WTC11 (cell line): ENCODE measurements at regions not wholly inside any gene's neighbourhood (a gene's known extent, or its start where the extent isn't known, plus 50 kb on each side); places are given as distances from the start of the nearest gene placed in this dataset.
"Not testable (repeated sequence)": the region's sequence is repeated elsewhere in the genome, so short reads cannot be mapped to it uniquely, and the experiment has no call there.

Source experiments
- ATAC-seq: fragments of 200-7000 bp; cut with Tn5 transposase; 2 replicates; pipeline ENCODE4 v1.10.0; 2021; ENCODE audit warnings: mild to moderate bottlenecking, moderate library complexity
- CTCF ChIA-PET: fragments of 300-600 bp; sonication (Branson Sonifier 250); formaldehyde crosslinking; loops from one replicate; lab custom pipeline; 2021; ENCODE audit warnings: antibody characterized with exemption; lab: Charles Lee
- POLR2A ChIA-PET: fragments of 350-600 bp; sonication (Branson Sonifier 250); formaldehyde crosslinking; loops from one replicate; lab custom pipeline; 2021; ENCODE audit warnings: antibody characterized with exemption; lab: Charles Lee
- DNase-seq: peaks from one replicate; pipeline ENCODE4 v3.0.0; 2021; ENCODE audit warnings: low spot score
- H3K27ac Mint-ChIP-seq: 2 replicates; pipeline ENCODE4 v1.8.0; 2021; ENCODE audit warnings: mixed read lengths
- H3K27me3 Mint-ChIP-seq: 2 replicates; pipeline ENCODE4 v1.8.0; 2021; ENCODE audit warnings: low read depth, mild to moderate bottlenecking, moderate library complexity, mixed read lengths
- H3K36me3 Mint-ChIP-seq: 2 replicates; pipeline ENCODE4 v1.8.0; 2021; ENCODE audit warnings: mixed read lengths
- H3K4me1 Mint-ChIP-seq: 2 replicates; pipeline ENCODE4 v1.8.0; 2022; ENCODE audit warnings: mixed read lengths
- H3K4me3 Mint-ChIP-seq: 2 replicates; pipeline ENCODE4 v1.8.0; 2021; ENCODE audit warnings: mild to moderate bottlenecking, moderate library complexity, mixed read lengths
- H3K9me3 Mint-ChIP-seq: 2 replicates; pipeline ENCODE4 v1.8.0; 2021; ENCODE audit warnings: mixed read lengths
- CBFB ChIP-seq: sonication (generic); formaldehyde crosslinking; IDR thresholded peaks from 2 replicates; pipeline ENCODE4 v1.8.1; 2022; ENCODE audit warnings: mild to moderate bottlenecking, low read depth, missing genetic modification reagents
- CREB1 ChIP-seq: sonication (generic); formaldehyde crosslinking; IDR thresholded peaks from 2 replicates; pipeline ENCODE4 v1.8.0; 2023; ENCODE audit warnings: mild to moderate bottlenecking, missing genetic modification reagents
- ELF4 ChIP-seq: sonication (generic); formaldehyde crosslinking; IDR thresholded peaks from 2 replicates; pipeline ENCODE4 v1.8.1; 2022; ENCODE audit warnings: low read depth, mild to moderate bottlenecking, moderate library complexity, missing genetic modification reagents
- ESRRA ChIP-seq: sonication (generic); formaldehyde crosslinking; IDR thresholded peaks from 2 replicates; pipeline ENCODE4 v1.8.1; 2022; ENCODE audit warnings: mild to moderate bottlenecking, missing genetic modification reagents, borderline replicate concordance
- FOXJ3 ChIP-seq: sonication (generic); formaldehyde crosslinking; IDR thresholded peaks from 2 replicates; pipeline ENCODE4 v1.9.0; 2021; ENCODE audit warnings: missing genetic modification reagents, mild to moderate bottlenecking, borderline replicate concordance
- GTF2I ChIP-seq: fragments of 250-450 bp; sonication (Bioruptor Pico); conservative IDR thresholded peaks from 2 replicates; pipeline ENCODE4 v1.4.0; 2021; ENCODE audit warnings: mild to moderate bottlenecking
- NFE2L1 ChIP-seq: sonication (generic); formaldehyde crosslinking; IDR thresholded peaks from 2 replicates; pipeline ENCODE4 v1.8.1; 2023; ENCODE audit warnings: missing genetic modification reagents
- NFYB ChIP-seq: sonication (generic); formaldehyde crosslinking; conservative IDR thresholded peaks from 2 replicates; pipeline ENCODE4 v1.8.0; 2022; ENCODE audit warnings: low read depth, missing genetic modification reagents
- NR2C2 ChIP-seq: sonication (generic); formaldehyde crosslinking; IDR thresholded peaks from 2 replicates; pipeline ENCODE4 v1.8.0; 2022; ENCODE audit warnings: mild to moderate bottlenecking, missing genetic modification reagents
- SMAD3 ChIP-seq: sonication (generic); formaldehyde crosslinking; IDR thresholded peaks from 2 replicates; pipeline ENCODE4 v1.8.0; 2022; ENCODE audit warnings: missing genetic modification reagents, mild to moderate bottlenecking, borderline replicate concordance
- ZNF121 ChIP-seq: sonication (generic); formaldehyde crosslinking; IDR thresholded peaks from 2 replicates; pipeline ENCODE4 v1.8.0; 2023; ENCODE audit warnings: missing genetic modification reagents
- ZNF671 ChIP-seq: fragments of 250-450 bp; sonication (Bioruptor Pico); IDR thresholded peaks from 2 replicates; pipeline ENCODE4 v1.8.0; 2021; ENCODE audit warnings: mild to moderate bottlenecking
- TF ChIP-seq, protein P1 (sequence below): sonication (generic); formaldehyde crosslinking; conservative IDR thresholded peaks from 2 replicates; pipeline ENCODE4 v1.8.1; 2022; ENCODE audit warnings: mild to moderate bottlenecking, missing genetic modification reagents
- TF ChIP-seq, protein P2 (sequence below): sonication (generic); formaldehyde crosslinking; IDR thresholded peaks from 2 replicates; pipeline ENCODE4 v1.8.1; 2023; ENCODE audit warnings: mild to moderate bottlenecking, moderate library complexity, missing genetic modification reagents
- TF ChIP-seq, protein P3 (sequence below): fragments of 200-600 bp; IDR thresholded peaks from 2 replicates; pipeline ENCODE4 v1.8.0; 2022; ENCODE audit warnings: antibody characterized with exemption
- TF ChIP-seq, protein P4 (sequence below): fragments of 250-450 bp; sonication (Bioruptor Pico); IDR thresholded peaks from 2 replicates; pipeline ENCODE4 v2.1.2; 2022; ENCODE audit warnings: mild to moderate bottlenecking, moderate library complexity
- TF ChIP-seq, protein P5 (sequence below): sonication (generic); formaldehyde crosslinking; IDR thresholded peaks from 2 replicates; pipeline ENCODE4 v1.8.1; 2022; ENCODE audit warnings: mild to moderate bottlenecking, missing genetic modification reagents, moderate library complexity, borderline replicate concordance
- TF ChIP-seq, protein P6 (sequence below): fragments of 250-450 bp; sonication (Bioruptor Pico); IDR thresholded peaks from 2 replicates; pipeline ENCODE4 v1.8.0; 2021; ENCODE audit warnings: mild to moderate bottlenecking
- TF ChIP-seq, protein P7 (sequence below): sonication (generic); formaldehyde crosslinking; IDR thresholded peaks from 2 replicates; pipeline ENCODE4 v1.8.1; 2022; ENCODE audit warnings: missing genetic modification reagents, borderline replicate concordance

DNA sequence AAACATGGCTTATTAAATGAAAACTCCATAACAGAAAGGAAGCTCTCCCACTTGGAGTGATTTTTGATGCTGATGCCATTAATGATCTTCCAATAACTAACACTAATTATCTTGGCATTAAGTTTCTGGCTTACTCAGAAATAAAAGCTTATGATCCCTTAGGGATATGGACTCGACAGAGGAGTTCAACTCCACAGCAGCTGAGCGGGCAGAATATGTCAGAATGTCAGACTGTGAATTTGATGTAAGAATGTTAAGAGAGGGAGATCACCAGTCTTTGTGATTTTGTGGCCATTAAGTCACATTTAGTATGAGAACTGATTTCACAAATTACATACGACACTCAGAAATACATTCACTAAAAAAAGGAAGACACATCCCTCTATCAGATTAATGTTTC, 2244.0 kb downstream of the ARAP2 start:
- peaks cover 11% of the 10 kb centered on the region for H3K9me3 Mint-ChIP-seq
- H3K4me1 Mint-ChIP-seq, result peaks cover 37% of the 10 kb centered on the region
- no peak for TF ChIP-seq ELF4
- TF ChIP-seq, protein P1, sequence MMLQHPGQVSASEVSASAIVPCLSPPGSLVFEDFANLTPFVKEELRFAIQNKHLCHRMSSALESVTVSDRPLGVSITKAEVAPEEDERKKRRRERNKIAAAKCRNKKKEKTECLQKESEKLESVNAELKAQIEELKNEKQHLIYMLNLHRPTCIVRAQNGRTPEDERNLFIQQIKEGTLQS, result no peak
- no peak for TF ChIP-seq GTF2I
- TF ChIP-seq NFE2L1 (CRISPR knock-in tag), result no peak
- TF ChIP-seq, protein P2, sequence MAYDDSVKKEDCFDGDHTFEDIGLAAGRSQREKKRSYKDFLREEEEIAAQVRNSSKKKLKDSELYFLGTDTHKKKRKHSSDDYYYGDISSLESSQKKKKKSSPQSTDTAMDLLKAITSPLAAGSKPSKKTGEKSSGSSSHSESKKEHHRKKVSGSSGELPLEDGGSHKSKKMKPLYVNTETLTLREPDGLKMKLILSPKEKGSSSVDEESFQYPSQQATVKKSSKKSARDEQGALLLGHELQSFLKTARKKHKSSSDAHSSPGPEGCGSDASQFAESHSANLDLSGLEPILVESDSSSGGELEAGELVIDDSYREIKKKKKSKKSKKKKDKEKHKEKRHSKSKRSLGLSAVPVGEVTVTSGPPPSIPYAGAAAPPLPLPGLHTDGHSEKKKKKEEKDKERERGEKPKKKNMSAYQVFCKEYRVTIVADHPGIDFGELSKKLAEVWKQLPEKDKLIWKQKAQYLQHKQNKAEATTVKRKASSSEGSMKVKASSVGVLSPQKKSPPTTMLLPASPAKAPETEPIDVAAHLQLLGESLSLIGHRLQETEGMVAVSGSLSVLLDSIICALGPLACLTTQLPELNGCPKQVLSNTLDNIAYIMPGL, result no peak
- TF ChIP-seq, protein P3, sequence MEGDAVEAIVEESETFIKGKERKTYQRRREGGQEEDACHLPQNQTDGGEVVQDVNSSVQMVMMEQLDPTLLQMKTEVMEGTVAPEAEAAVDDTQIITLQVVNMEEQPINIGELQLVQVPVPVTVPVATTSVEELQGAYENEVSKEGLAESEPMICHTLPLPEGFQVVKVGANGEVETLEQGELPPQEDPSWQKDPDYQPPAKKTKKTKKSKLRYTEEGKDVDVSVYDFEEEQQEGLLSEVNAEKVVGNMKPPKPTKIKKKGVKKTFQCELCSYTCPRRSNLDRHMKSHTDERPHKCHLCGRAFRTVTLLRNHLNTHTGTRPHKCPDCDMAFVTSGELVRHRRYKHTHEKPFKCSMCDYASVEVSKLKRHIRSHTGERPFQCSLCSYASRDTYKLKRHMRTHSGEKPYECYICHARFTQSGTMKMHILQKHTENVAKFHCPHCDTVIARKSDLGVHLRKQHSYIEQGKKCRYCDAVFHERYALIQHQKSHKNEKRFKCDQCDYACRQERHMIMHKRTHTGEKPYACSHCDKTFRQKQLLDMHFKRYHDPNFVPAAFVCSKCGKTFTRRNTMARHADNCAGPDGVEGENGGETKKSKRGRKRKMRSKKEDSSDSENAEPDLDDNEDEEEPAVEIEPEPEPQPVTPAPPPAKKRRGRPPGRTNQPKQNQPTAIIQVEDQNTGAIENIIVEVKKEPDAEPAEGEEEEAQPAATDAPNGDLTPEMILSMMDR, result no peak
- TF ChIP-seq, protein P4, sequence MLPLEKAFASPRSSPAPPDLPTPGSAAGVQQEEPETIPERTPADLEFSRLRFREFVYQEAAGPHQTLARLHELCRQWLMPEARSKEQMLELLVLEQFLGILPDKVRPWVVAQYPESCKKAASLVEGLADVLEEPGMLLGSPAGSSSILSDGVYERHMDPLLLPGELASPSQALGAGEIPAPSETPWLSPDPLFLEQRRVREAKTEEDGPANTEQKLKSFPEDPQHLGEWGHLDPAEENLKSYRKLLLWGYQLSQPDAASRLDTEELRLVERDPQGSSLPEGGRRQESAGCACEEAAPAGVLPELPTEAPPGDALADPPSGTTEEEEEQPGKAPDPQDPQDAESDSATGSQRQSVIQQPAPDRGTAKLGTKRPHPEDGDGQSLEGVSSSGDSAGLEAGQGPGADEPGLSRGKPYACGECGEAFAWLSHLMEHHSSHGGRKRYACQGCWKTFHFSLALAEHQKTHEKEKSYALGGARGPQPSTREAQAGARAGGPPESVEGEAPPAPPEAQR (CRISPR knock-in tag), result no peak
- TF ChIP-seq ZNF121, result no peak
- TF ChIP-seq, protein P5, sequence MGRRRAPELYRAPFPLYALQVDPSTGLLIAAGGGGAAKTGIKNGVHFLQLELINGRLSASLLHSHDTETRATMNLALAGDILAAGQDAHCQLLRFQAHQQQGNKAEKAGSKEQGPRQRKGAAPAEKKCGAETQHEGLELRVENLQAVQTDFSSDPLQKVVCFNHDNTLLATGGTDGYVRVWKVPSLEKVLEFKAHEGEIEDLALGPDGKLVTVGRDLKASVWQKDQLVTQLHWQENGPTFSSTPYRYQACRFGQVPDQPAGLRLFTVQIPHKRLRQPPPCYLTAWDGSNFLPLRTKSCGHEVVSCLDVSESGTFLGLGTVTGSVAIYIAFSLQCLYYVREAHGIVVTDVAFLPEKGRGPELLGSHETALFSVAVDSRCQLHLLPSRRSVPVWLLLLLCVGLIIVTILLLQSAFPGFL (CRISPR knock-in tag), result no peak
- TF ChIP-seq SMAD3 (CRISPR knock-in tag), result no peak
- TF ChIP-seq, all 79 proteins: peak for 0
- H3K27ac Mint-ChIP-seq, result no peak overlapping the region
- no peak overlapping the region for H3K4me3 Mint-ChIP-seq
- ATAC-seq (no peak), DNase-seq (no peak)
- no peaks in the 10 kb centered on the region for H3K27me3 Mint-ChIP-seq
- H3K36me3 Mint-ChIP-seq, result 0 out of 2 replicates have a peak, but pooled peaks cover 6% of the 10 kb centered on the region
- ChIA-PET POLR2A (no interaction called here), CTCF (no interaction called here)

DNA sequence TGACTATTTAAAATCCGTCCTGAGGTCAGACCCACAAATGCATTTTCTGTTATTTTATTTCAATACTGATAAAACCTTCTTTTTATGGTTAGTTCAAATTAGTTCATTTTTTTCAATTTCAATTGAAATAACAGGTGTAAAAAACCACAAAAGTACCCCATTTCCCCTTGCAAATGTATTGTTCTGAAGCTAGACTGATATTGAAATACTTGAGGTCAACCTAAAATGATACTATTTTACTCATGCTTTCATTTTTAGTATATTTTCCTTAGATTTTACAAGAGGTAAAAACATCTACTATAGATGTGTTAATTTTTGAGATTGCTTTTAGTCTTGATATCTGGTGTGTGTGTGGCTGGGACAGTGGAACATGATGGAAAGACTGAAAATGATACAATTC, 2237.8 kb downstream of the ARAP2 start:
- H3K27me3 Mint-ChIP-seq, ATAC-seq, H3K36me3 Mint-ChIP-seq, H3K9me3 Mint-ChIP-seq, DNase-seq, POLR2A ChIA-PET, H3K4me3 Mint-ChIP-seq, H3K4me1 Mint-ChIP-seq, H3K27ac Mint-ChIP-seq, CTCF ChIA-PET: not testable (repeated sequence)

DNA sequence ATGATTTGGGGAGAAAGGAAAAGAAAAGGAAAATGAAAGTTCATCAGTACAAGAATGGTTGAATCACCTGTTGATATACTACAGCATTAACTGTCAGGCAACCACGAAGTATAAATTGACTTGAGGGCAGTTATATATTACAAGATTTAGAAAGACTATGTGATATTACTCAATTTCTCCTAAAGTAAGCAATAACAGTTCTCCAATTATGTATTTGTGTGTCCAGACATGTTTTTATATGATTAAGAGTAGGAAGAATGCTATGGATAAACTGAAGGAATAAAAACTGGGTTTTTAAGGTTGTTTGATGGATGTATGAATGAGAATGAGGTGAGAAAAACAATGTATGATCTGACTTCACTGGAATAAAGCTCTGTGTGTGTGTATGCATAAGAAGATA, 2234.4 kb downstream of the ARAP2 start:
- Mint-ChIP-seq H3K4me1 (no peaks in the 10 kb centered on the region), H3K4me3 (no peak overlapping the region), H3K9me3 (no peaks in the 10 kb centered on the region), H3K27ac (no peak overlapping the region), H3K27me3 (no peaks in the 10 kb centered on the region), H3K36me3 (no peaks in the 10 kb centered on the region)
- CTCF ChIA-PET, result no interaction called here
- TF ChIP-seq NFYB (no peak), FOXJ3 (CRISPR knock-in tag) (no peak)
- POLR2A ChIA-PET, result no interaction called here
- DNase-seq (no peak), ATAC-seq (no peak)

DNA sequence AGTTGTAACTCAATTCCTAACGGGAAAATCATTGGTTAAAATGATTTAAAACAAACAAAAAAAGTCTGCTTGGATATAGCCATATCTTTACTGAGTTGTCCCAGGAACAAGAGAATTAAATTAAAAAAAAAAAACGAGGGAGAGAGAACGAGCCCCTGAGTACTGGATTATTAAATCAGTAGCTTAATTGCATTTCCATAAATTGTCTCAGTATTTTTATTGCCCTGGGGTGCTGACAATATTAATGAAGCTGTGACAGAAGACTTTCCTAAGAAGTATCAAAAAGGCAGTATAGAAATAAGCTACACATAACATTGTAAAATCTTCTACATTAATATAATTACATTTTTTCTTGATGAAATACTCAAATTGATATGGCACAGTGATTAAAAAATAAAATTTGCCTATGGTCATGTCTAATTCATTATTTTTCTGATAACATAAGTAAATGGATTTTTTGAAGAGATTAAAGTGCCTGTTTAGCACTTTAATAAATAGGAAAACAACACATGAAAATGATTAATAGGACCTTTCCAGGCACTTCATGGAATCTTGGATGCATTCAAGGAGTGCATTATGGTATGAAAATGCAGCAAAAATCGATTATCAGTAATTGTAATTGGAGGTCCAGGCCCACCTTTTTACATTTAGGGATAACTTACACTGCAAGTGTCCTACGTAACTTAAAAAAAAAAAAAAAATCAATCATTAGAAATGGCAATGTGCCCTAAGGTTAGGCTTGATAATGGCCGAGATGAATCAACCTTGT, 2233.4 kb downstream of the ARAP2 start:
- Mint-ChIP-seq H3K27me3 (no peaks in the 10 kb centered on the region), H3K4me1 (no peaks in the 10 kb centered on the region)
- CTCF ChIA-PET, result no interaction called here
- TF ChIP-seq, protein P6, sequence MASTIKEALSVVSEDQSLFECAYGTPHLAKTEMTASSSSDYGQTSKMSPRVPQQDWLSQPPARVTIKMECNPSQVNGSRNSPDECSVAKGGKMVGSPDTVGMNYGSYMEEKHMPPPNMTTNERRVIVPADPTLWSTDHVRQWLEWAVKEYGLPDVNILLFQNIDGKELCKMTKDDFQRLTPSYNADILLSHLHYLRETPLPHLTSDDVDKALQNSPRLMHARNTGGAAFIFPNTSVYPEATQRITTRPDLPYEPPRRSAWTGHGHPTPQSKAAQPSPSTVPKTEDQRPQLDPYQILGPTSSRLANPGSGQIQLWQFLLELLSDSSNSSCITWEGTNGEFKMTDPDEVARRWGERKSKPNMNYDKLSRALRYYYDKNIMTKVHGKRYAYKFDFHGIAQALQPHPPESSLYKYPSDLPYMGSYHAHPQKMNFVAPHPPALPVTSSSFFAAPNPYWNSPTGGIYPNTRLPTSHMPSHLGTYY (CRISPR knock-in tag), result no peak
- TF ChIP-seq CREB1 (CRISPR knock-in tag) (no peak), ZNF121 (no peak), ZNF671 (no peak), ESRRA (no peak), CBFB (CRISPR knock-in tag) (no peak), NR2C2 (CRISPR knock-in tag) (no peak), ELF4 (no peak)
- TF ChIP-seq, protein P7, sequence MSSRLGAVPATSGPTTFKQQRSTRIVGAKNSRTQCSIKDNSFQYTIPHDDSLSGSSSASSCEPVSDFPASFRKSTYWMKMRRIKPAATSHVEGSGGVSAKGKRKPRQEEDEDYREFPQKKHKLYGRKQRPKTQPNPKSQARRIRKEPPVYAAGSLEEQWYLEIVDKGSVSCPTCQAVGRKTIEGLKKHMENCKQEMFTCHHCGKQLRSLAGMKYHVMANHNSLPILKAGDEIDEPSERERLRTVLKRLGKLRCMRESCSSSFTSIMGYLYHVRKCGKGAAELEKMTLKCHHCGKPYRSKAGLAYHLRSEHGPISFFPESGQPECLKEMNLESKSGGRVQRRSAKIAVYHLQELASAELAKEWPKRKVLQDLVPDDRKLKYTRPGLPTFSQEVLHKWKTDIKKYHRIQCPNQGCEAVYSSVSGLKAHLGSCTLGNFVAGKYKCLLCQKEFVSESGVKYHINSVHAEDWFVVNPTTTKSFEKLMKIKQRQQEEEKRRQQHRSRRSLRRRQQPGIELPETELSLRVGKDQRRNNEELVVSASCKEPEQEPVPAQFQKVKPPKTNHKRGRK (CRISPR knock-in tag), result no peak

More for the DNA sequence above, 2233.4 kb downstream of the ARAP2 start:
- DNase-seq, result no peak
- no peaks in the 10 kb centered on the region for H3K9me3 Mint-ChIP-seq
- POLR2A ChIA-PET, result no interaction called here
- ATAC-seq, result no peak
- no peak overlapping the region for H3K4me3 Mint-ChIP-seq
- H3K27ac Mint-ChIP-seq, result no peak overlapping the region
- no peaks in the 10 kb centered on the region for H3K36me3 Mint-ChIP-seq
